Ovary (tissue), 7 donors: ENCODE measurements at regions not wholly inside any gene's neighbourhood (a gene's known extent, or its start where the extent isn't known, plus 50 kb on each side); places are given as distances from the start of the nearest gene placed in this dataset.

Experiments
- DNase-seq, 5 donors: peaks; one replicate each; pipeline ENCODE4 v3.0.0-alpha.2; 2019 to 2020
- H3K27ac ChIP-seq, 2 donors: fragments of 200-600 bp; one replicate each; pipeline versions ENCODE4 v1.5.1 to v1.8.0; 2019 to 2022
- H3K27me3 ChIP-seq: fragments of 200-600 bp; one replicate; pipeline ENCODE4 v1.8.0; 2022
- H3K36me3 ChIP-seq: fragments of 200-600 bp; sonication (generic); one replicate; pipeline ENCODE4 v1.5.1; 2019
- H3K4me1 ChIP-seq: one replicate; pipeline ENCODE4 v1.8.1; 2013; ENCODE audit warnings: mild to moderate bottlenecking, moderate library complexity; ENCODE audit not compliant: insufficient read depth
- H3K4me3 ChIP-seq: fragments of 200-600 bp; sonication (generic); one replicate; pipeline ENCODE4 v1.5.1; 2017
- H3K9me3 ChIP-seq, 2 donors: fragments of 200-600 bp in 1 of 2; sonication (generic) in 1 of 2; one replicate each; pipeline versions ENCODE4 v1.5.1 to v1.8.1; 2013 to 2019; ENCODE audit warnings: mild to moderate bottlenecking in 1 of 2, moderate library complexity in 1 of 2
- EP300 ChIP-seq: sonication (generic); formaldehyde crosslinking; IDR thresholded peaks from one replicate; pipeline ENCODE4 v1.6.1; 2017; ENCODE audit warnings: antibody characterized with exemption
- POLR2A ChIP-seq: fragments of 450-650 bp; IDR thresholded peaks from one replicate; pipeline ENCODE4 v1.6.1; 2017; ENCODE audit warnings: antibody characterized with exemption, mild to moderate bottlenecking, moderate library complexity
- WGBS, 3 donors: extraction: QIAGEN DNeasy Blood & Tissue Kit in 1 of 3; methylation state at CpG; one replicate each; pipeline versions ENCODE4 v1.1.5 to v1.1.7; 2013 to 2017; 5-methylcytosine and 5-hydroxymethylcytosine counted together
- intact Hi-C, 4 donors: fragments of 100-400 bp; cut with DNase I; formaldehyde crosslinking; loops; one replicate each; pipeline versions ENCODE4 v1.11.0 to v1.15.1; 2022 to 2023
- TF ChIP-seq, protein P1 (sequence below), 3 donors: fragments of 450-650 bp in 2 of 3; fragments of 200-600 bp in 1 of 3; IDR thresholded peaks; one replicate each; pipeline versions ENCODE4 v1.5.1 to v1.8.0; 2016 to 2022; ENCODE audit warnings: antibody characterized with exemption in 3 of 3, mild to moderate bottlenecking in 1 of 3
- donor health status: DM: no; HTN: no; CAD: no; lungs with moderate emphysema.
- donor health status: DM: no; HTN: no; CAD: no.
- donor health status: Bipolar disorder and iron deficiency.
- donor health status: DM: no; HTN: no; CAD: no.
- donor health status: DM: yes; HTN: yes; CAD: no.

DNA sequence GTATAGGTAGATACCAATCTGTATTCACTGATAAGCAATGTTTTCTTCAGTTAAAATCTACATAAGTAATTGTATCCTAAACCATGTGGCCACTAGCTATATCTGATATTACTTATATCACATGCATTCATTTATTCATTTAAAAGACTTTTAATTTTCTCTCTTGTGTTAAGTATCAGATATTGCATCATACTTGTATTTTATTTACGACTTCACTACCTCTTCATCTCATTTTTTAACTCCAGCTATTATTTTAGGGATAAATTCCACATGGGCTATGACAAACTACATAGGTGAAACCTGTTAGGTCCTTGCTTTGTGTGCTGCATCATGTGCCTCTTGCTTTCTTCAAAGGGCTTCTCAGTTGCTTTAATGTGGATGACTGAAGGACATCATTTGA lies 1018.3 kb downstream of the ZPLD1 start:
- intact Hi-C loops = no loop called here
- no peaks in the 10 kb centered on the region for H3K4me1 ChIP-seq
- no peak overlapping the region for H3K27ac ChIP-seq
- WGBS, 3 donors = 83 to 91% (median 88%) methylated on average over 1 of the region's 1 CpG
- no peaks in the 10 kb centered on the region for H3K27me3 ChIP-seq
- no peaks in the 10 kb centered on the region for H3K36me3 ChIP-seq
- TF ChIP-seq, protein P1, sequence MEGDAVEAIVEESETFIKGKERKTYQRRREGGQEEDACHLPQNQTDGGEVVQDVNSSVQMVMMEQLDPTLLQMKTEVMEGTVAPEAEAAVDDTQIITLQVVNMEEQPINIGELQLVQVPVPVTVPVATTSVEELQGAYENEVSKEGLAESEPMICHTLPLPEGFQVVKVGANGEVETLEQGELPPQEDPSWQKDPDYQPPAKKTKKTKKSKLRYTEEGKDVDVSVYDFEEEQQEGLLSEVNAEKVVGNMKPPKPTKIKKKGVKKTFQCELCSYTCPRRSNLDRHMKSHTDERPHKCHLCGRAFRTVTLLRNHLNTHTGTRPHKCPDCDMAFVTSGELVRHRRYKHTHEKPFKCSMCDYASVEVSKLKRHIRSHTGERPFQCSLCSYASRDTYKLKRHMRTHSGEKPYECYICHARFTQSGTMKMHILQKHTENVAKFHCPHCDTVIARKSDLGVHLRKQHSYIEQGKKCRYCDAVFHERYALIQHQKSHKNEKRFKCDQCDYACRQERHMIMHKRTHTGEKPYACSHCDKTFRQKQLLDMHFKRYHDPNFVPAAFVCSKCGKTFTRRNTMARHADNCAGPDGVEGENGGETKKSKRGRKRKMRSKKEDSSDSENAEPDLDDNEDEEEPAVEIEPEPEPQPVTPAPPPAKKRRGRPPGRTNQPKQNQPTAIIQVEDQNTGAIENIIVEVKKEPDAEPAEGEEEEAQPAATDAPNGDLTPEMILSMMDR (IDR thresholded peaks at IDR 0.05) = no peak
- TF ChIP-seq POLR2A (no peak), EP300 (no peak)
- no peak overlapping the region for H3K4me3 ChIP-seq
- DNase-seq = no peak
- no peaks in the 10 kb centered on the region for H3K9me3 ChIP-seq

DNA sequence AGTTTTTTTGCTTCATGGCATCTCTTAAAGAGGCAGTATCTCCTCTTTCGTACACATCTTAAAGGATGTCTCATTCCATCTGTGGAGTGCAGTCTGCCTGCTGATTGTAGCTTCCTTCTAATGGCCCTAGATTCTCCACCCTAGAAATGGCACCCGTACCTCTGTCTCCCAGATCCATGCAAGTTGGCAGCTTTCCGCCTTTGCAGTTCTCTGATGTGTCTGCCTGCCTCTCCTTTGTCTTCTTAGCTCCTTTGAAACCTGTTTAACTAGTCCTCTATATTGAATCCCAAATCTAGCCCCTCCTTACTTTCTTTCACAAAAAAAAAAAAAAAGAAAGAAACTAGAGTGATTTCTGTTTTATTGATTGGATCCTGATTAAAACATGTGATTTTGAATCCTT lies 1025.0 kb downstream of the ZPLD1 start:
- 78 to 96% (median 78%) methylated on average over 3 of the region's 3 CpGs for WGBS, 3 donors
- intact Hi-C loops = no loop called here
- Histone ChIP-seq H3K4me1 (no peaks in the 10 kb centered on the region), H3K27ac (no peak overlapping the region), H3K27me3 (no peaks in the 10 kb centered on the region), H3K4me3 (no peak overlapping the region), H3K36me3 (no peaks in the 10 kb centered on the region), H3K9me3 (no peaks in the 10 kb centered on the region)
- TF ChIP-seq, protein P1 (IDR thresholded peaks at IDR 0.05) = no peak
- TF ChIP-seq EP300 = no peak
- no peak for TF ChIP-seq POLR2A
- DNase-seq = no peak

DNA sequence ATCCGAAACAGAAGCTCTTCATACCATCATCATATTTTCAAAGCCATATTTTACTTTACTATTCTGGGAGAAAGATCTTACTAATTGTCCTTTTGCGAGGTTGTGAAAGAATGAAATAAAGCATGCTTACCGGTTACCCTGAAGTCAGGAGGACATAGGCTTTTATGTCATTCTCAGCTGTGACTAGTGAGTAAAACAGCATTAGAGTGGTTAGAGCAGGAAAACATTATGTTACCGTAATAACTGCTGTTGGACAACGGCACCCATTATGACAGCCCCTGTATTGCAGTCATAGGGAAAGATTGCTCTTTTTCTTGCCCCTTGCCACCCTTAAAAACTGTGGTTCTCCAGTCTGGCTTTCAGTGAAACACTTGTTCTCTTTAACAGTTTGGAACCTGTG lies 1035.7 kb downstream of the ZPLD1 start:
- H3K27me3 ChIP-seq = no peaks in the 10 kb centered on the region
- WGBS, 3 donors = 83 to 87% (median 87%) methylated on average over 5 of the region's 5 CpGs
- DNase-seq = no peak
- no peaks in the 10 kb centered on the region for H3K36me3 ChIP-seq
- no peak overlapping the region for H3K27ac ChIP-seq
- intact Hi-C loops = no loop called here
- H3K4me3 ChIP-seq = no peak overlapping the region
- H3K9me3 ChIP-seq = no peaks in the 10 kb centered on the region
- no peaks in the 10 kb centered on the region for H3K4me1 ChIP-seq
- TF ChIP-seq EP300 (no peak), POLR2A (no peak)
- TF ChIP-seq, protein P1 (IDR thresholded peaks at IDR 0.05) = no peak

DNA sequence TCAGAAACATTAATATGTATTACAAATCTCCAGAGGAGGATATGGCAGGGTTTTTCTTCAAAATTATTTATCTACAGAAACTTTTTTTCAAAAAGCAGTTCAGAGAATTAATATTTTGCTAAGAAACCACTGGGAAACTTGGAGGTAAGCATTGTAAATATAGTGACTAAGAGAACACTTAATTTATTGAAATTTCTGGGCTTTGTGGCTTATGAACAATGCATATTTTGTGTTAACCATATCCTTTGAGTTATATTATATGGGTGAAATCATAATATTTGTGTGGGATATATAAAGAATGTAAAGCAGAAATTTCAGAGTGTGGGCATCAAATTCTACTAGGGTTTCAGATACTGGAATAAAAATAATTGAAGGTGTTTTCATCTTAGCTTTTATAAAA lies 1059.2 kb downstream of the ZPLD1 start:
- H3K4me3 ChIP-seq = no peak overlapping the region
- intact Hi-C loops = no loop called here
- no peaks in the 10 kb centered on the region for H3K4me1 ChIP-seq
- no peak overlapping the region for H3K27ac ChIP-seq
- H3K9me3 ChIP-seq = no peaks in the 10 kb centered on the region
- no peak for DNase-seq
- no peak for TF ChIP-seq POLR2A
- no peak for TF ChIP-seq EP300
- TF ChIP-seq, protein P1 (IDR thresholded peaks at IDR 0.05) = no peak
- no peaks in the 10 kb centered on the region for H3K27me3 ChIP-seq
- H3K36me3 ChIP-seq = no peaks in the 10 kb centered on the region

DNA sequence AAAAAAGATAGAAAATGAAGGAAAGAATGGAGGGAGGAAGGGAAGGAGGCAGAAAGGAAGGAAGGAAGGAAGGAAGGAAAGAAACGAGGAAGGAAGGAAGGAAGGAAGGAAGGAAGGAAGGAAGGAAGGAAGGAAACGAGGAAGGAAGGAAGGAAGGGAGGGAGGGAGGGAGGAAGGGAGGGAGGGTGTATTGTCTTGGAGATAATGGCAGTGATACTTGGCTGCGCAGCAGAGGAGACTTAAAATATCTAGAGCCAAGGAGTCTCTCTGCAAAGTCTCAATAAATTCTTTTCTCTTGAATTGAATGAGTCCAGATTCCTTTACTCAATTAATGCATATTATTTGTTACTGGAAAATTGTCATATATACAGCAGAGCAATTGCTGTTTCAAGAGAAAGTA lies 1059.7 kb downstream of the ZPLD1 start:
- Histone ChIP-seq H3K4me1 (no peaks in the 10 kb centered on the region), H3K9me3 (no peaks in the 10 kb centered on the region), H3K27me3 (no peaks in the 10 kb centered on the region), H3K4me3 (no peak overlapping the region), H3K27ac (no peak overlapping the region), H3K36me3 (no peaks in the 10 kb centered on the region)
- intact Hi-C loops = no loop called here
- no peak for DNase-seq
- TF ChIP-seq, protein P1 (IDR thresholded peaks at IDR 0.05) = no peak
- no peak for TF ChIP-seq EP300
- no peak for TF ChIP-seq POLR2A
- 49 to 64% (median 50%) methylated on average over 3 of the region's 3 CpGs for WGBS, 3 donors
